Coronary artery (tissue), 2 donors: ENCODE measurements at regions not wholly inside any gene's neighbourhood (a gene's known extent, or its start where the extent isn't known, plus 50 kb on each side); places are given as distances from the start of the nearest gene placed in this dataset.

Experiments
- DNase-seq: peaks from one replicate; pipeline ENCODE4 v3.0.0-alpha.2; 2017; ENCODE audit warnings: low spot score
- H3K27ac ChIP-seq, 2 donors: fragments of 200-600 bp; sonication (generic); one replicate each; pipeline ENCODE4 v1.5.1; 2016 to 2019
- H3K4me3 ChIP-seq: fragments of 200-600 bp; sonication (generic); 2 replicates; pipeline ENCODE4 v1.5.1; 2016; ENCODE audit warnings: mild to moderate bottlenecking, moderate library complexity
- TF ChIP-seq, protein P1 (sequence below): fragments of 200-600 bp; sonication (generic); IDR thresholded peaks from one replicate; pipeline ENCODE4 v1.5.1; 2019; ENCODE audit warnings: antibody characterized with exemption

GRCh38 chr11:70506986-70507385 is 108.7 kb downstream of the CTTN start:
- Histone ChIP-seq H3K4me3 (no peak overlapping the region), H3K27ac (no peak overlapping the region)
- DNase-seq, result no peak
- TF ChIP-seq, protein P1, sequence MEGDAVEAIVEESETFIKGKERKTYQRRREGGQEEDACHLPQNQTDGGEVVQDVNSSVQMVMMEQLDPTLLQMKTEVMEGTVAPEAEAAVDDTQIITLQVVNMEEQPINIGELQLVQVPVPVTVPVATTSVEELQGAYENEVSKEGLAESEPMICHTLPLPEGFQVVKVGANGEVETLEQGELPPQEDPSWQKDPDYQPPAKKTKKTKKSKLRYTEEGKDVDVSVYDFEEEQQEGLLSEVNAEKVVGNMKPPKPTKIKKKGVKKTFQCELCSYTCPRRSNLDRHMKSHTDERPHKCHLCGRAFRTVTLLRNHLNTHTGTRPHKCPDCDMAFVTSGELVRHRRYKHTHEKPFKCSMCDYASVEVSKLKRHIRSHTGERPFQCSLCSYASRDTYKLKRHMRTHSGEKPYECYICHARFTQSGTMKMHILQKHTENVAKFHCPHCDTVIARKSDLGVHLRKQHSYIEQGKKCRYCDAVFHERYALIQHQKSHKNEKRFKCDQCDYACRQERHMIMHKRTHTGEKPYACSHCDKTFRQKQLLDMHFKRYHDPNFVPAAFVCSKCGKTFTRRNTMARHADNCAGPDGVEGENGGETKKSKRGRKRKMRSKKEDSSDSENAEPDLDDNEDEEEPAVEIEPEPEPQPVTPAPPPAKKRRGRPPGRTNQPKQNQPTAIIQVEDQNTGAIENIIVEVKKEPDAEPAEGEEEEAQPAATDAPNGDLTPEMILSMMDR, result no peak

DNA sequence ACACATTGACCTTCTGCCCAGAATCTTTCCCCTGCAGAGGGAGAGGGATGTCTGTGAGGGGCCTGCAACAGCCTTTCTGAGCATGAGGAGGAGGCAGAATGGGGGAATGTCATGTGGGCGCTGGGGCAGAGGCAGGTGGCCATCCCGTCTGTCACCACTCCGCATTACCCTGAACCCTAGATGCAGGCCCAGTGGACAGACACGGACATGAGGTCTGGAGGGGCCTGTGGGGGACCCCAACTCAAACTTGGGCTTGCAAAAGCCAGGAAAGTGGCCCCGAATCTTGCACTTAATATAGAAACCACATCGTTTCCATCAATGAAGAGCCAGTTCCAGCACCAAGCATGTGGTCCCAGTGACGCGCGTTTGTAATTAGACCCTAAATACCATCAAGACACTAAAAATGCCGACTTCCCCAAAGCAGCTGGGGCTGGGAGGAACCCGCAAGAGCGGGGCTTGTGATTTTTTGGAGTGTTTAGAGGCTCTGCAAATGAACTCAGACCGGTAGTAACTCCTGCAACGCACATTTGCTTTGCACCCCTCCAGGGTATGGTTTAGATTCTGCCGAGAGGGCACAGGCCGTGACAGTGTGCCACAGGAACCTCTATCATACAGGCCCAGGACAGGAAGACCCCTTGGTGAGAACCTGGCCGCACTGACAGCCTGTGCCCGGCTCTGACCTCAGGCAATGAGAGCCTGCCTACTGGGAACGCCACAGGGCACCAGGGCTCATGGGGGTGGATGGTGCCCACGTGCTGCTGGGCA is 109.3 kb downstream of the CTTN start:
- DNase-seq, result no peak
- no peak overlapping the region for H3K4me3 ChIP-seq
- no peak overlapping the region for H3K27ac ChIP-seq
- TF ChIP-seq, protein P1, result no peak

DNA sequence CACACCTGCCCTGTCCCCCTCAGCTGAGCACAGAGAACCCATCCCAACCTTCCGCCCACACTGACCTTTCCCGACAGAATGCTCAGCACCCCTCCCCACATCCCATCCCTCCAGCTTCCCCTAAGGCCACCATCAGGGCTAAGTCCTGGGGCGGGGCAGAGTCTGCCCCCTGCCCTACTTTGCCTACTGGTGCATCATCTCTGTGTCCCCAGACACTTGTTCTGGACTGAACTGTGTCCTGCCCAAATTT is 109.8 kb downstream of the CTTN start:
- TF ChIP-seq, protein P1, result no peak
- Histone ChIP-seq H3K27ac (no peak overlapping the region), H3K4me3 (no peak overlapping the region)
- no peak for DNase-seq

DNA sequence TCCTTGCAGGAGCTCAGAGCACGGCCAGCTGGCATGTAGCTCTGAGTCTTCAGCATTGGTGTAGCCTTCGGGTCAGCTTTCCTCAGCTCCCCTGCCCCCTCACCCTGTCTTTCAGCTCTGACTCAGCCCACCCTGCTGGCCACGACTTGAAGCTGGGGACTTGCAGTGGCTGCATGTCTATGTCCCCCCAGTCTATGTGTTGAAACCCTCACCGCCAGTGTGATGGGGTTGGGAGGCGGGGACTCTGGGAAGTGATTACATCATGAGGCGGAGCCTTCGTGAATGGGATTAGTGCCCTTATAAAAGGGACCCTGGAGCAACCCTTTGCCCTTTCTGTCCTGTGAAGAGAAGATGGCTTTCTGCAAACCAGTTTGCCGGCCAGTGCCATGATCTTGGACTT is 111.1 kb downstream of the CTTN start:
- TF ChIP-seq, protein P1, result no peak
- Histone ChIP-seq H3K27ac (no peak overlapping the region), H3K4me3 (no peak overlapping the region)
- no peak for DNase-seq

- Histone ChIP-seq H3K27ac (no peak overlapping the region), H3K4me3 (no peak overlapping the region)
- TF ChIP-seq, protein P1, result no peak
- no peak for DNase-seq
These were observed 111.8 kb downstream of the CTTN start for GRCh38 chr11:70510106-70510505.

- DNase-seq, result no peak
- Histone ChIP-seq H3K27ac (no peak overlapping the region), H3K4me3 (no peak overlapping the region)
- TF ChIP-seq, protein P1, result no peak
These were observed 112.2 kb downstream of the CTTN start for GRCh38 chr11:70510571-70510970.

- DNase-seq, result no peak
- H3K4me3 ChIP-seq, result no peak overlapping the region
- no peak overlapping the region for H3K27ac ChIP-seq
- TF ChIP-seq, protein P1, result no peak
These were observed 113.0 kb downstream of the CTTN start for GRCh38 chr11:70511345-70511744.
